Endodermal cell (in vitro differentiated cells): ENCODE measurements at regions not wholly inside any gene's neighbourhood (a gene's known extent, or its start where the extent isn't known, plus 50 kb on each side); places are given as distances from the start of the nearest gene placed in this dataset.

Experiments
- DNase-seq: peaks from one replicate; pipeline ENCODE4 v3.0.0-alpha.2; 2017
- H3K27ac ChIP-seq: 2 replicates; pipeline ENCODE4 v1.5.1; 2013; ENCODE audit warnings: mild to moderate bottlenecking, low read depth, low read length, moderate library complexity
- H3K27me3 ChIP-seq: 2 replicates; pipeline ENCODE4 v1.6.1; 2013; ENCODE audit warnings: mild to moderate bottlenecking, low read length, moderate library complexity; ENCODE audit not compliant: insufficient read depth, control insufficient read depth, poor library complexity, severe bottlenecking
- H3K36me3 ChIP-seq: 2 replicates; pipeline ENCODE4 v1.7.0; 2013; ENCODE audit warnings: mild to moderate bottlenecking, low read length, moderate library complexity; ENCODE audit not compliant: control insufficient read depth, insufficient read depth
- H3K4me1 ChIP-seq: one replicate; pipeline ENCODE4 v1.7.0; 2013; ENCODE audit warnings: low read length; ENCODE audit not compliant: control insufficient read depth, insufficient read depth
- H3K4me3 ChIP-seq: 2 replicates; pipeline ENCODE4 v1.5.1; 2013; ENCODE audit warnings: mild to moderate bottlenecking, low read length, moderate library complexity
- H3K9ac ChIP-seq: 2 replicates; pipeline ENCODE4 v1.6.1; 2013; ENCODE audit warnings: mild to moderate bottlenecking, low read length, moderate library complexity; ENCODE audit not compliant: poor library complexity, severe bottlenecking; ENCODE audit errors: extremely low read depth
- H3K9me3 ChIP-seq: 2 replicates; pipeline ENCODE4 v1.6.1; 2013; ENCODE audit warnings: mild to moderate bottlenecking, low read length, moderate library complexity; ENCODE audit not compliant: control insufficient read depth
- H3K27ac Mint-ChIP-seq: 2 replicates; pipeline ENCODE4 v1.8.0; 2020; ENCODE audit warnings: mixed read lengths
- H3K27me3 Mint-ChIP-seq: 2 replicates; pipeline ENCODE4 v1.8.0; 2021; ENCODE audit warnings: mild to moderate bottlenecking, mixed read lengths; ENCODE audit not compliant: insufficient read depth
- H3K36me3 Mint-ChIP-seq: 2 replicates; pipeline ENCODE4 v1.8.0; 2020; ENCODE audit warnings: low read depth, mixed read lengths
- H3K4me1 Mint-ChIP-seq: 2 replicates; pipeline ENCODE4 v1.8.0; 2020; ENCODE audit warnings: mixed read lengths
- H3K4me3 Mint-ChIP-seq: 2 replicates; pipeline ENCODE4 v1.8.0; 2020; ENCODE audit warnings: mild to moderate bottlenecking, moderate library complexity, mixed read lengths
- H3K9me3 Mint-ChIP-seq: 2 replicates; pipeline ENCODE4 v1.8.0; 2020; ENCODE audit warnings: mild to moderate bottlenecking, mixed read lengths
- CTCF ChIP-seq: fragments of 200-600 bp; sonication (generic); conservative IDR thresholded peaks from 2 replicates; pipeline ENCODE4 v1.5.0; 2021; ENCODE audit warnings: antibody characterized with exemption, mild to moderate bottlenecking
- WGBS, 2 experiments: methylation state at CpG; one replicate each; pipeline versions ENCODE4 v1.1.5 to v1.1.7; 2013; ENCODE audit warnings: missing lambda C conversion rate in 2 of 2, mixed read lengths in 1 of 2; ENCODE audit not compliant: insufficient coverage in 1 of 2, insufficient read length in 1 of 2; 5-methylcytosine and 5-hydroxymethylcytosine counted together

- H3K4me3 ChIP-seq, result no peak overlapping the region
- no peak overlapping the region for H3K9ac ChIP-seq
- peaks cover 8% of the 10 kb centered on the region for H3K4me1 ChIP-seq
- no peaks in the 10 kb centered on the region for H3K36me3 ChIP-seq
- Mint-ChIP-seq H3K27ac (no peak overlapping the region), H3K9me3 (peaks cover 13% of the 10 kb centered on the region), H3K36me3 (no peaks in the 10 kb centered on the region), H3K4me1 (peaks cover 26% of the 10 kb centered on the region), H3K27me3 (peaks cover 35% of the 10 kb centered on the region), H3K4me3 (no peak overlapping the region)
- peaks cover 2% of the 10 kb centered on the region for H3K9me3 ChIP-seq
- TF ChIP-seq CTCF, result no peak
- H3K27ac ChIP-seq, result no peak overlapping the region
- 76 to 100% methylated on average over 4 to 6 of the region's 6 CpGs for WGBS, 2 experiments
- H3K27me3 ChIP-seq, result peaks cover 25% of the 10 kb centered on the region
- DNase-seq, result no peak
Observed at GRCh38 chr4:57465321-57466056, 355.3 kb upstream of the IGFBP7 start.

GRCh38 chr4:57462843-57463242 is 352.7 kb upstream of the IGFBP7 start:
- Histone ChIP-seq H3K27ac (no peak overlapping the region), H3K4me3 (no peak overlapping the region), H3K27me3 (peaks cover 25% of the 10 kb centered on the region), H3K4me1 (peaks cover 8% of the 10 kb centered on the region), H3K36me3 (no peaks in the 10 kb centered on the region), H3K9me3 (peaks cover 26% of the 10 kb centered on the region), H3K9ac (no peak overlapping the region)
- Mint-ChIP-seq H3K4me1 (peaks cover 26% of the 10 kb centered on the region), H3K27me3 (peaks cover 30% of the 10 kb centered on the region), H3K27ac (no peak overlapping the region), H3K4me3 (no peak overlapping the region), H3K36me3 (peaks cover 4% of the 10 kb centered on the region), H3K9me3 (peaks cover 28% of the 10 kb centered on the region)
- no peak for TF ChIP-seq CTCF
- no peak for DNase-seq
- WGBS, 2 experiments, result 30 to 56% methylated on average over 1 of the region's 1 CpG

- Mint-ChIP-seq H3K27ac (no peak overlapping the region), H3K4me3 (no peak overlapping the region), H3K9me3 (peaks cover 47% of the 10 kb centered on the region), H3K4me1 (peaks cover 26% of the 10 kb centered on the region), H3K36me3 (peaks cover 7% of the 10 kb centered on the region), H3K27me3 (peaks cover 21% of the 10 kb centered on the region)
- Histone ChIP-seq H3K36me3 (no peaks in the 10 kb centered on the region), H3K27ac (no peak overlapping the region), H3K9me3 (peaks cover 42% of the 10 kb centered on the region), H3K9ac (no peak overlapping the region), H3K4me3 (no peak overlapping the region), H3K27me3 (peaks cover 19% of the 10 kb centered on the region), H3K4me1 (peaks cover 8% of the 10 kb centered on the region)
- 89 to 100% methylated on average over 1 of the region's 1 CpG for WGBS, 2 experiments
- no peak for DNase-seq
- no peak for TF ChIP-seq CTCF
Observed at GRCh38 chr4:57460967-57461366, 350.8 kb upstream of the IGFBP7 start.
